ENCODE measurements at regions not wholly inside any gene's neighbourhood (a gene's known extent, or its start where the extent isn't known, plus 50 kb on each side); places are given as distances from the start of the nearest gene placed in this dataset.
"Not testable (repeated sequence)": the region's sequence is repeated elsewhere in the genome, so short reads cannot be mapped to it uniquely, and the experiment has no call there.

- not testable (repeated sequence) for TF ChIP-seq ZNF274 (IDR thresholded peaks at IDR 0.05; ENCODE audit: low read depth, low read length); SUZ12 (IDR thresholded peaks at IDR 0.05; ENCODE audit: extremely low read depth, insufficient read depth, insufficient read length); YY1 (IDR thresholded peaks at IDR 0.05; ENCODE audit: insufficient read depth, insufficient read length)
Measured at GRCh38 chr3:75431120-75431519, 233.0 kb upstream of the FRG2C start.

Data from NT2/D1 (cell line).